22Rv1 (cell line): ENCODE measurements at regions not wholly inside any gene's neighbourhood (a gene's known extent, or its start where the extent isn't known, plus 50 kb on each side); places are given as distances from the start of the nearest gene placed in this dataset.

Source experiments
- CTCF ChIP-seq: fragments of 450-650 bp; IDR thresholded peaks from 2 replicates; pipeline ENCODE4 v1.5.1; 2017; ENCODE audit warnings: mild to moderate bottlenecking
- ZFX ChIP-seq: fragments of 450-650 bp; IDR thresholded peaks from 2 replicates; pipeline ENCODE4 v1.6.1; 2017; ENCODE audit warnings: antibody characterized with exemption, borderline replicate concordance

- TF ChIP-seq CTCF = no peak
- no peak for TF ChIP-seq ZFX
Observed at GRCh38 chr3:59460068-59460467, 410.2 kb upstream of the CFAP20DC start.
